ENCODE measurements at regions not wholly inside any gene's neighbourhood (a gene's known extent, or its start where the extent isn't known, plus 50 kb on each side); places are given as distances from the start of the nearest gene placed in this dataset.
"Not testable (repeated sequence)": the region's sequence is repeated elsewhere in the genome, so short reads cannot be mapped to it uniquely, and the experiment has no call there.

- no peak for ATAC-seq
- no peak overlapping the region for H3K4me3 Mint-ChIP-seq
- no peak overlapping the region for H3K27ac Mint-ChIP-seq
- POLR2A ChIA-PET = no interaction called here
- no peaks in the 10 kb centered on the region for H3K4me1 Mint-ChIP-seq
- peaks cover 0 to 12% (median 1%) of the 10 kb centered on the region in 9 donors for H3K9me3 Mint-ChIP-seq
- DNase-seq = no peak
- no peaks in the 10 kb centered on the region for H3K27me3 Mint-ChIP-seq
- H3K36me3 Mint-ChIP-seq = peaks cover 0 to 3% (median 0%) of the 10 kb centered on the region in 3 donors
Observed at GRCh38 chr7:81005254-81005653, 86.4 kb upstream of the SEMA3C start.

- POLR2A ChIA-PET = no interaction called here
- Mint-ChIP-seq H3K4me3 (no peak overlapping the region), H3K27ac (peak overlapping the region in 1 of 10 donors; percentile 10)
Observed at GRCh38 chr7:81004098-81004497, 85.2 kb upstream of the SEMA3C start.

GRCh38 chr7:81003326-81003725 is 84.5 kb upstream of the SEMA3C start:
- DNase-seq (no peak), ATAC-seq (no peak)
- peaks cover 0 to 9% (median 2%) of the 10 kb centered on the region in 9 donors for H3K9me3 Mint-ChIP-seq
- H3K4me1 Mint-ChIP-seq = no peaks in the 10 kb centered on the region
- H3K27ac Mint-ChIP-seq = no peak overlapping the region
- no peaks in the 10 kb centered on the region for H3K27me3 Mint-ChIP-seq
- H3K4me3 Mint-ChIP-seq = no peak overlapping the region
- no peaks in the 10 kb centered on the region for H3K36me3 Mint-ChIP-seq
- POLR2A ChIA-PET = no interaction called here

More at GRCh38 chr7:81004098-81004497, 85.2 kb upstream of the SEMA3C start:
- no peak for DNase-seq
- no peaks in the 10 kb centered on the region for H3K27me3 Mint-ChIP-seq
- no peaks in the 10 kb centered on the region for H3K36me3 Mint-ChIP-seq
- H3K4me1 Mint-ChIP-seq = no peaks in the 10 kb centered on the region
- no peak for ATAC-seq
- H3K9me3 Mint-ChIP-seq = peaks cover 0 to 13% (median 2%) of the 10 kb centered on the region in 9 donors

- no peak overlapping the region for H3K27ac Mint-ChIP-seq
- H3K9me3 Mint-ChIP-seq = peaks cover 0 to 9% (median 1%) of the 10 kb centered on the region in 9 donors
- H3K4me1 Mint-ChIP-seq = no peaks in the 10 kb centered on the region
- DNase-seq (no peak), ATAC-seq (no peak)
- no peaks in the 10 kb centered on the region for H3K36me3 Mint-ChIP-seq
- H3K27me3 Mint-ChIP-seq = no peaks in the 10 kb centered on the region
- H3K4me3 Mint-ChIP-seq = no peak overlapping the region
- POLR2A ChIA-PET = no interaction called here
Observed at GRCh38 chr7:81002421-81002820, 83.6 kb upstream of the SEMA3C start.

- ATAC-seq = no peak
- H3K36me3 Mint-ChIP-seq = no peaks in the 10 kb centered on the region
- H3K9me3 Mint-ChIP-seq = peaks cover 0 to 22% (median 2%) of the 10 kb centered on the region in 9 donors
- H3K4me1 Mint-ChIP-seq = no peaks in the 10 kb centered on the region
- no peak overlapping the region for H3K27ac Mint-ChIP-seq
- H3K4me3 Mint-ChIP-seq = no peak overlapping the region
- DNase-seq = no peak
- POLR2A ChIA-PET = no interaction called here
- H3K27me3 Mint-ChIP-seq = no peaks in the 10 kb centered on the region
Observed at GRCh38 chr7:80999771-81000170, 80.9 kb upstream of the SEMA3C start.

- Mint-ChIP-seq H3K36me3 (no peaks in the 10 kb centered on the region), H3K27me3 (no peaks in the 10 kb centered on the region), H3K27ac (no peak overlapping the region), H3K4me3 (no peak overlapping the region), H3K4me1 (no peaks in the 10 kb centered on the region), H3K9me3 (peaks cover 0 to 22% (median 5%) of the 10 kb centered on the region in 9 donors)
- no peak for DNase-seq
- POLR2A ChIA-PET = no interaction called here
- no peak for ATAC-seq
Observed at GRCh38 chr7:80999100-80999499, 80.2 kb upstream of the SEMA3C start.

GRCh38 chr7:80997841-80998240 is 79.0 kb upstream of the SEMA3C start:
- Mint-ChIP-seq H3K9me3 (peaks cover 0 to 22% (median 4%) of the 10 kb centered on the region in 9 donors), H3K36me3 (no peaks in the 10 kb centered on the region), H3K4me1 (no peaks in the 10 kb centered on the region), H3K4me3 (no peak overlapping the region), H3K27me3 (no peaks in the 10 kb centered on the region), H3K27ac (no peak overlapping the region)
- ATAC-seq = no peak
- no peak for DNase-seq
- POLR2A ChIA-PET = no interaction called here

- H3K4me1 Mint-ChIP-seq, DNase-seq, H3K27ac Mint-ChIP-seq, POLR2A ChIA-PET, H3K27me3 Mint-ChIP-seq, H3K4me3 Mint-ChIP-seq, H3K36me3 Mint-ChIP-seq, ATAC-seq: not testable (repeated sequence)
- H3K9me3 Mint-ChIP-seq = peaks cover 0 to 22% (median 4%) of the 10 kb centered on the region in 9 donors
Observed at GRCh38 chr7:80996236-80996635, 77.4 kb upstream of the SEMA3C start.

GRCh38 chr7:80991654-80992053 is 72.8 kb upstream of the SEMA3C start:
- H3K4me3 Mint-ChIP-seq = no peak overlapping the region
- ATAC-seq (no peak), DNase-seq (no peak)
- H3K36me3 Mint-ChIP-seq = no peaks in the 10 kb centered on the region
- H3K27me3 Mint-ChIP-seq = no peaks in the 10 kb centered on the region
- peaks cover 0 to 13% (median 6%) of the 10 kb centered on the region in 9 donors for H3K9me3 Mint-ChIP-seq
- POLR2A ChIA-PET = no interaction called here
- no peak overlapping the region for H3K27ac Mint-ChIP-seq
- H3K4me1 Mint-ChIP-seq = no peaks in the 10 kb centered on the region

GRCh38 chr7:80984619-80985018 is 65.8 kb upstream of the SEMA3C start:
- H3K36me3 Mint-ChIP-seq = no peaks in the 10 kb centered on the region
- POLR2A ChIA-PET = no interaction called here
- H3K4me1 Mint-ChIP-seq = no peaks in the 10 kb centered on the region
- ATAC-seq = no peak
- peaks cover 0 to 8% (median 2%) of the 10 kb centered on the region in 9 donors for H3K9me3 Mint-ChIP-seq
- no peak for DNase-seq
- no peaks in the 10 kb centered on the region for H3K27me3 Mint-ChIP-seq
- H3K27ac Mint-ChIP-seq = no peak overlapping the region
- H3K4me3 Mint-ChIP-seq = no peak overlapping the region

- DNase-seq (no peak), ATAC-seq (no peak)
- H3K36me3 Mint-ChIP-seq = no peaks in the 10 kb centered on the region
- H3K4me3 Mint-ChIP-seq = no peak overlapping the region
- no peaks in the 10 kb centered on the region for H3K27me3 Mint-ChIP-seq
- H3K4me1 Mint-ChIP-seq = no peaks in the 10 kb centered on the region
- no peak overlapping the region for H3K27ac Mint-ChIP-seq
- POLR2A ChIA-PET = no interaction called here
- peaks cover 0 to 12% (median 3%) of the 10 kb centered on the region in 9 donors for H3K9me3 Mint-ChIP-seq
Observed at GRCh38 chr7:80981405-80981804, 62.6 kb upstream of the SEMA3C start.

- no peaks in the 10 kb centered on the region for H3K36me3 Mint-ChIP-seq
- POLR2A ChIA-PET = no interaction called here
- no peaks in the 10 kb centered on the region for H3K27me3 Mint-ChIP-seq
- H3K4me3 Mint-ChIP-seq = no peak overlapping the region
- no peak for ATAC-seq
- H3K4me1 Mint-ChIP-seq = no peaks in the 10 kb centered on the region
- H3K9me3 Mint-ChIP-seq = peaks cover 0 to 20% (median 4%) of the 10 kb centered on the region in 9 donors
- no peak for DNase-seq
- H3K27ac Mint-ChIP-seq = no peak overlapping the region
Observed at GRCh38 chr7:80977751-80978150, 58.9 kb upstream of the SEMA3C start.

- POLR2A ChIA-PET = no interaction called here
- Mint-ChIP-seq H3K36me3 (no peaks in the 10 kb centered on the region), H3K4me1 (no peaks in the 10 kb centered on the region), H3K27me3 (no peaks in the 10 kb centered on the region), H3K27ac (no peak overlapping the region), H3K9me3 (peaks cover 0 to 15% (median 3%) of the 10 kb centered on the region in 9 donors), H3K4me3 (no peak overlapping the region)
- ATAC-seq (no peak), DNase-seq (no peak)
Observed at GRCh38 chr7:80974396-80975358, 55.8 kb upstream of the SEMA3C start.

GRCh38 chr7:80971225-80971624 is 52.4 kb upstream of the SEMA3C start:
- DNase-seq = no peak
- Mint-ChIP-seq H3K9me3 (peaks cover 0 to 10% (median 2%) of the 10 kb centered on the region in 9 donors), H3K27ac (no peak overlapping the region), H3K36me3 (no peaks in the 10 kb centered on the region), H3K4me3 (no peak overlapping the region), H3K27me3 (no peaks in the 10 kb centered on the region), H3K4me1 (no peaks in the 10 kb centered on the region)
- ATAC-seq = no peak
- POLR2A ChIA-PET = no interaction called here
